Heart left ventricle (tissue), 16 donors: ENCODE measurements at regions not wholly inside any gene's neighbourhood (a gene's known extent, or its start where the extent isn't known, plus 50 kb on each side); places are given as distances from the start of the nearest gene placed in this dataset.

Experiments
- ATAC-seq, 4 donors: fragments of 200-7000 bp; cut with Tn5 transposase; one replicate each; pipeline ENCODE4 v1.9.1; 2020 to 2022; ENCODE audit warnings: moderate library complexity in 4 of 4, mild to moderate bottlenecking in 3 of 4, moderate number of reproducible peaks in 1 of 4
- DNase-seq, 5 donors: peaks; one replicate each; pipeline ENCODE4 v3.0.0-alpha.2; 2020
- H3K27ac ChIP-seq, 12 donors: fragments of 200-600 bp; sonication (generic) in 4 of 12; one replicate each; pipeline versions ENCODE4 v1.5.0 to v1.8.0; 2016 to 2022; ENCODE audit warnings: mild to moderate bottlenecking in 2 of 12
- H3K27me3 ChIP-seq, 9 donors: fragments of 200-600 bp; sonication (generic) in 2 of 9; one replicate each; pipeline versions ENCODE4 v1.5.1 to v1.8.0; 2016 to 2022; ENCODE audit warnings: mild to moderate bottlenecking in 3 of 9
- H3K36me3 ChIP-seq, 9 donors: fragments of 200-600 bp; sonication (generic) in 2 of 9; one replicate each; pipeline versions ENCODE4 v1.5.0 to v1.8.0; 2018 to 2022; ENCODE audit warnings: mild to moderate bottlenecking in 2 of 9
- H3K4me1 ChIP-seq, 12 donors: fragments of 200-600 bp; sonication (generic) in 4 of 12; one replicate each; pipeline versions ENCODE4 v1.5.0 to v1.8.0; 2016 to 2022; ENCODE audit warnings: mild to moderate bottlenecking in 3 of 12
- H3K4me3 ChIP-seq, 12 donors: fragments of 200-600 bp; sonication (generic) in 4 of 12; one replicate each; pipeline versions ENCODE4 v1.5.0 to v1.8.0; 2017 to 2022; ENCODE audit warnings: mild to moderate bottlenecking in 9 of 12, moderate library complexity in 4 of 12
- H3K9me3 ChIP-seq, 12 donors: fragments of 200-600 bp; sonication (generic) in 4 of 12; one replicate each; pipeline versions ENCODE4 v1.5.0 to v1.8.0; 2016 to 2022; ENCODE audit warnings: mild to moderate bottlenecking in 1 of 12
- POLR2A ChIP-seq, 2 donors: fragments of 450-650 bp; IDR thresholded peaks; one replicate each; pipeline ENCODE4 v1.6.1; 2017; ENCODE audit warnings: antibody characterized with exemption in 2 of 2, mild to moderate bottlenecking in 2 of 2, moderate library complexity in 2 of 2
- WGBS, 4 donors: extraction: QIAGEN DNeasy Blood & Tissue Kit in 2 of 4; methylation state at CpG; one replicate each; pipeline versions ENCODE4 v1.1.5 to v1.1.7; 2013 to 2018; 5-methylcytosine and 5-hydroxymethylcytosine counted together
- intact Hi-C, 10 donors: fragments of 100-400 bp; cut with DNase I; formaldehyde crosslinking; loops; one replicate each; pipeline versions ENCODE4 v1.11.1 to v1.14.2; 2022
- TF ChIP-seq, protein P1 (sequence below), 12 donors: fragments of 200-600 bp; sonication (generic) in 4 of 12; IDR thresholded peaks; one replicate each; pipeline versions ENCODE4 v1.5.0 to v1.8.0; 2018 to 2022; ENCODE audit warnings: antibody characterized with exemption in 12 of 12, mild to moderate bottlenecking in 5 of 12
- donor health status: ischemic (EF 13 %, LVEDD 7.1; RV severe dilation, severe dysfunction).
- donor health status: healthy with polysubstance abuse.
- donor health status: DM: no; HTN: yes; CAD: no.
- donor health status: DM: no; HTN: no; CAD: no.
- donor health status: ischemic (EF 25% LVEDD 6.9; RV normal size, moderate dysfunction).
- donor health status: ischemic (EF 25% LVEDD 5.7; RV mildly dilated, moderate dysfunction).
- donor health status: healthy.
- donor health status: DM: yes; HTN: yes; CAD: no.
- donor health status: ischemic (EF 35%, LVEDD 5.7; RV mildly dilated, moderate dysfunction).
- donor health status: nonischemic (EF 11% LVEDD 7.7; RV severe dilation, severe dysfunction).
- donor health status: DM: yes; HTN: yes; CAD: no.
- donor health status: PGD.
- donor health status: ischemic (EF 29% LVEDD 5.4; RV normal size, mild dysfunction).
- donor health status: nonischemic (EF 23%, LVEDD 6.1; RV moderate dilation, normal function).

DNA sequence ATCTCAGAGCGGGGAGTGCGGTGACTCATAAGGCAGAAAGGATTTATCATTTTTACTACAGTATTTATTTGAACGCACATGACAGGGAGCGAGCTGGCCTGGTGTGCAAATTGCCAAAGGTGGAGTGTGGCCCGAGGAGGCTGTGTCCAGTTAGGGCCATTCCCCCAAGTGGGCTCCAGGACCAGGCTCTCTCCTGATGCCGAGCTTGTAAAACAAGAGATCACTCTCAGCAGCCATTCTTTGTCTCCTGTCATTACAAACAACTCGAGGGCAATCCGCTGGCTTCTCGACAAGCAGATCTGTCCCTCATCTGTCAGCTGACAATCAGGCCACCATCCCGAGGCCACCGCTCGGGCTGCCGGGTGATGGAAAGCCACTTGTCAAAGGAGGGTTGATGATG lies 418.9 kb downstream of the ZNF536 start:
- Histone ChIP-seq H3K4me1 (no peaks in the 10 kb centered on the region), H3K9me3 (no peaks in the 10 kb centered on the region), H3K4me3 (no peak overlapping the region), H3K27me3 (peaks cover 0 to 14% (median 7%) of the 10 kb centered on the region in 9 donors), H3K27ac (no peak overlapping the region), H3K36me3 (no peaks in the 10 kb centered on the region)
- DNase-seq (no peak), ATAC-seq (no peak)
- WGBS, 4 donors, result 66 to 69% (median 68%) methylated on average over 13 of the region's 13 CpGs
- intact Hi-C loops, result loop anchor here in 1 of 10 donors (10.0 kb wide), 1 partner anchor 1434 kb away; no protein-coding TSS in a partner anchor
- no peak for TF ChIP-seq POLR2A (IDR thresholded peaks at IDR 0.05)
- TF ChIP-seq, protein P1, sequence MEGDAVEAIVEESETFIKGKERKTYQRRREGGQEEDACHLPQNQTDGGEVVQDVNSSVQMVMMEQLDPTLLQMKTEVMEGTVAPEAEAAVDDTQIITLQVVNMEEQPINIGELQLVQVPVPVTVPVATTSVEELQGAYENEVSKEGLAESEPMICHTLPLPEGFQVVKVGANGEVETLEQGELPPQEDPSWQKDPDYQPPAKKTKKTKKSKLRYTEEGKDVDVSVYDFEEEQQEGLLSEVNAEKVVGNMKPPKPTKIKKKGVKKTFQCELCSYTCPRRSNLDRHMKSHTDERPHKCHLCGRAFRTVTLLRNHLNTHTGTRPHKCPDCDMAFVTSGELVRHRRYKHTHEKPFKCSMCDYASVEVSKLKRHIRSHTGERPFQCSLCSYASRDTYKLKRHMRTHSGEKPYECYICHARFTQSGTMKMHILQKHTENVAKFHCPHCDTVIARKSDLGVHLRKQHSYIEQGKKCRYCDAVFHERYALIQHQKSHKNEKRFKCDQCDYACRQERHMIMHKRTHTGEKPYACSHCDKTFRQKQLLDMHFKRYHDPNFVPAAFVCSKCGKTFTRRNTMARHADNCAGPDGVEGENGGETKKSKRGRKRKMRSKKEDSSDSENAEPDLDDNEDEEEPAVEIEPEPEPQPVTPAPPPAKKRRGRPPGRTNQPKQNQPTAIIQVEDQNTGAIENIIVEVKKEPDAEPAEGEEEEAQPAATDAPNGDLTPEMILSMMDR (IDR thresholded peaks at IDR 0.05), result no peak

DNA sequence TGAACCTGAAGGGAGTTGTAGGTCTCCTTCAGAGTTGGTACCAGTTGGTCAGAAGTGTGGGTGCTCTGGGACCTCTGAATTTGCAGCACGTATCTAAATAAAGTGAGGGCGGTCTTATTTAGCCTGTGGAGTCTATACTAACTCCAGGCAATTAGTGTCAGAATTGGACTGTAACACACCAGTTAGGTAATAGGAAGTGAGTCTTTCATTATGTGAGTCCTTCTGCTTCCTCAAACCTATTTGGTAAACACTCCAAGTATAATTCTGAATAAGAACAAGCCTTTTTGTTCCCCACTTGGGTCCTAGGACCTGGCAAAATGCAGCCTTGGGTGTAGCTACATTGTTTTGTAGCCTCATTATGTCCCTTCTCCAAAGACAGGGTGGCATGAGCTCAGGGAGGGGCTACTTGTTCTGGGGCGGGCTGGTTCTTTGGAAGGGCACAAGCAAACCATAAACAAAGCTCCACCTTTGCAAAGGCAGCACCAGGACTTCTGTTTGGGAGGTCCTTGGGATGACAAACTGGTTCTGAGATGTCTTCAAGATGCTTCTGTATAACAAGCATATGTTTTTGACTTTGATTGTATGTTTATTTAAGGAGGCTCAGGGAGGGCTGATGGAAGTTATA lies 418.0 kb downstream of the ZNF536 start:
- DNase-seq, result no peak
- H3K27ac ChIP-seq, result no peak overlapping the region
- ATAC-seq, result no peak

DNA sequence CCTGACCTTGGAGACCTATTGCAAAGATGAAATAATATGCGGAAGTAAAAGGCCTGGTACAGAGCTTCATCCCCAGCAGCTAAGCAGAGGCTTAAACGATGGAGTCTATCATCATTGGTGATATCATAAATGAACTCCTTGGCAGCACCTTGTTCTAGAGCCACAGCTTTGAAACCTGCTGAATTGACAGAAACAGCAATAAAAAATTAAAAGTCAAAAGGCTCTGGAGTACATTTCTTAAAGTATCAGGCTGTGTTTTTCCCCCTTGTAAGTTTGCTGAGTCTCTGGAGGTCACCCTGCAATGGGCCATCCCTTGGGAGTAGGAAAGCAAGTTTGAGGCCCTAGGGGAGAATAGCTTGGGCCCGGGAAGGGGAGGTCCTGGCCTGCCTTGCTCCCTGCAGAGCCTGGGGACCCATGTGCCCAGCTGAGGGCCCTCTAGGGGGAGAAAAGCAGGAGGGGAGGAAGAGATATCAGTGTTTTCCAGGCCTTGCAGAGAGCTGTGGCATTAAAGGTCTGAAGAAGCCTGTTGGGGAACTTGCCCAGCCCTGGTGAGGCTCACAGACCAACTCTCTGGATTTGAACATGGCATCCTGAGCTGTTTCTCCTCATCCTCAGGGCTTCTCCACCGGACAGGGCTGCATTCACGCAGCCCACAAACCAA lies 416.1 kb downstream of the ZNF536 start:
- Histone ChIP-seq H3K4me1 (no peaks in the 10 kb centered on the region), H3K4me3 (no peak overlapping the region), H3K9me3 (no peaks in the 10 kb centered on the region), H3K27me3 (no peaks in the 10 kb centered on the region), H3K27ac (no peak overlapping the region), H3K36me3 (no peaks in the 10 kb centered on the region)
- 74 to 83% (median 82%) methylated on average over 5 of the region's 5 CpGs for WGBS, 4 donors
- TF ChIP-seq, protein P1 (IDR thresholded peaks at IDR 0.05), result no peak
- no peak for TF ChIP-seq POLR2A (IDR thresholded peaks at IDR 0.05)
- ATAC-seq (no peak), DNase-seq (no peak)
- intact Hi-C loops, result loop anchor here in 4 of 10 donors (10.0 kb wide), 3 partner anchors 567 to 1437 kb away; no protein-coding TSS in a partner anchor

More for the DNA sequence above, 418.0 kb downstream of the ZNF536 start:
- Histone ChIP-seq H3K4me1 (no peaks in the 10 kb centered on the region), H3K4me3 (no peak overlapping the region), H3K27me3 (peaks cover 0 to 8% (median 3%) of the 10 kb centered on the region in 9 donors), H3K9me3 (no peaks in the 10 kb centered on the region), H3K36me3 (no peaks in the 10 kb centered on the region)
- 85 to 92% (median 87%) methylated on average over 3 of the region's 3 CpGs for WGBS, 4 donors
- TF ChIP-seq POLR2A (IDR thresholded peaks at IDR 0.05), result no peak
- TF ChIP-seq, protein P1 (IDR thresholded peaks at IDR 0.05), result no peak
- intact Hi-C loops, result loop anchor here in 1 of 10 donors (10.0 kb wide), 1 partner anchor 1435 kb away; no protein-coding TSS in a partner anchor

DNA sequence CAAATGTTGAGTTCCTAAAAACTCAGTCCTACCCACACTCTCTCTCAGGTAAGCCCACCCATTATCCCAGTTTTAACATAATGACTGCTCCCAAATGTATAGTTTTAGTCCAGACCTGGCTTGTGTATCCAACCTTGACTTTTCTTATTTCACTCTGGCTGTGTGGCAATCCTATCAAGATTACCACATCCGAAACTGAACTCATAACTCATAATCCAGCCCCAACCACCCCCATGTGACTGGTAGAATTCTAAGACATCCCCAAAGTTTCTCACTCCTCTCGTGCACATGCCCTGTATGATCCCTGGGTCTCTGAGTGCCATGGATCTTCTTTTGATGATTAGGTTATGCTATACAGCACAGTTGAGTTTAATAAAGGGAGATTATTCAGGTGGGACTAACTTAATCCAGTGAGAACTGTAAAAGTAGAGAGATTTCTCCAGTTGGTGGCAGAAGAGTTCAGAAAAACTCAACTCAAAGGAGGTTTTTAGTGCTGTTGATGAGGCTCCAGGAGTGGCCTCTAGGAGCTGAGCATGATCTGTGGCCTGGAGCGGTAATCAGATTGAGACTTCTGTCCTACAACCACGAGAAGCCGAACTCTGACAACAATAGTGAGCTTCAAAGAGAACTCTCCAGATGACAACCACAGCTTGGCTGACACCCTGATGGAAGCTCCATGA lies 413.4 kb downstream of the ZNF536 start:
- no peak for TF ChIP-seq POLR2A (IDR thresholded peaks at IDR 0.05)
- TF ChIP-seq, protein P1 (IDR thresholded peaks at IDR 0.05), result no peak
- WGBS, 4 donors, result 68 to 74% (median 70%) methylated on average over 4 to 5 of the region's 5 CpGs
- Histone ChIP-seq H3K27me3 (peaks cover 0 to 3% (median 0%) of the 10 kb centered on the region in 9 donors), H3K4me1 (no peaks in the 10 kb centered on the region), H3K4me3 (no peak overlapping the region), H3K9me3 (no peaks in the 10 kb centered on the region), H3K27ac (no peak overlapping the region), H3K36me3 (no peaks in the 10 kb centered on the region)
- no peak for DNase-seq
- intact Hi-C loops, result loop anchor here in 4 of 10 donors (10.0 kb wide), 3 partner anchors 569 to 1439 kb away; no protein-coding TSS in a partner anchor
- ATAC-seq, result no peak
